HL-60 (cell line): ENCODE measurements at regions not wholly inside any gene's neighbourhood (a gene's known extent, or its start where the extent isn't known, plus 50 kb on each side); places are given as distances from the start of the nearest gene placed in this dataset.
A peak's percentile ranks its signal among the peaks of the same experiment; 100 is the strongest.

Source experiments
- DNase-seq, 2 experiments: peaks; one replicate each; pipeline ENCODE4 v3.0.0-alpha.2; 2010 to 2020; ENCODE audit warnings: low read depth in 1 of 2, low spot score in 1 of 2
- H3K27ac ChIP-seq: fragments of 250-450 bp; sonication (Bioruptor Pico); replicated peaks from 2 replicates; pipeline ENCODE4 v1.5.1; 2020; ENCODE audit warnings: mild to moderate bottlenecking, moderate library complexity
- H3K27me3 ChIP-seq: fragments of 250-450 bp; sonication (Bioruptor Pico); 2 replicates; pipeline ENCODE4 v1.5.1; 2021; ENCODE audit warnings: mild to moderate bottlenecking, moderate library complexity; ENCODE audit not compliant: insufficient read depth, poor library complexity, severe bottlenecking
- H3K4me3 ChIP-seq: replicated peaks from 2 replicates; pipeline ENCODE4 v1.5.1; 2011; ENCODE audit warnings: mild to moderate bottlenecking, control low read depth, low read length; ENCODE audit not compliant: insufficient read depth
- CTCF ChIP-seq: IDR thresholded peaks from one replicate; pipeline ENCODE4 v1.5.1; 2011; ENCODE audit warnings: low read length, control low read depth, inconsistent platforms; ENCODE audit not compliant: insufficient read depth
- GABPA ChIP-seq: IDR thresholded peaks from 2 replicates; pipeline ENCODE4 v1.6.1; 2012; ENCODE audit warnings: low read depth
- POLR2AphosphoS5 ChIP-seq: IDR thresholded peaks from 2 replicates; pipeline ENCODE4 v1.6.1; 2012; ENCODE audit warnings: low read depth
- REST ChIP-seq: IDR thresholded peaks from 2 replicates; pipeline ENCODE4 v1.6.1; 2012; ENCODE audit warnings: low read depth; ENCODE audit not compliant: insufficient replicate concordance
- SPI1 ChIP-seq: IDR thresholded peaks from 2 replicates; pipeline ENCODE4 v1.6.1; 2012; ENCODE audit warnings: low read depth, mild to moderate bottlenecking, borderline replicate concordance

- Histone ChIP-seq H3K4me3 (no peak overlapping the region), H3K27me3 (no peaks in the 10 kb centered on the region), H3K27ac (no peak overlapping the region)
- DNase-seq, result peak; percentile 20 to 50
- TF ChIP-seq GABPA (no peak), POLR2AphosphoS5 (peak; percentile 60), REST (no peak), SPI1 (no peak), CTCF (no peak)
Measured at GRCh38 chr7:81161451-81162075, 242.7 kb upstream of the SEMA3C start.

- DNase-seq, result no peak
- no peaks in the 10 kb centered on the region for H3K27me3 ChIP-seq
- TF ChIP-seq REST, result no peak
- no peak for TF ChIP-seq SPI1
- TF ChIP-seq CTCF, result no peak
- TF ChIP-seq POLR2AphosphoS5, result no peak
- no peak for TF ChIP-seq GABPA
- no peak overlapping the region for H3K4me3 ChIP-seq
- no peak overlapping the region for H3K27ac ChIP-seq
Measured at GRCh38 chr7:81159402-81159801, 240.6 kb upstream of the SEMA3C start.

GRCh38 chr7:81158189-81158588 is 239.3 kb upstream of the SEMA3C start:
- no peaks in the 10 kb centered on the region for H3K27me3 ChIP-seq
- no peak overlapping the region for H3K27ac ChIP-seq
- no peak for TF ChIP-seq CTCF
- TF ChIP-seq GABPA, result no peak
- no peak for TF ChIP-seq REST
- DNase-seq, result no peak
- no peak overlapping the region for H3K4me3 ChIP-seq
